WI38 (cell line): ENCODE measurements at regions not wholly inside any gene's neighbourhood (a gene's known extent, or its start where the extent isn't known, plus 50 kb on each side); places are given as distances from the start of the nearest gene placed in this dataset.

Source experiments
- H3K4me3 ChIP-seq: 2 replicates; pipeline ENCODE4 v1.5.1; 2011; ENCODE audit warnings: low read depth, mild to moderate bottlenecking, control low read depth, low read length
- CTCF ChIP-seq: IDR thresholded peaks from 2 replicates; pipeline ENCODE4 v1.5.1; 2012; ENCODE audit warnings: low read depth, mild to moderate bottlenecking, control low read depth, low read length

DNA sequence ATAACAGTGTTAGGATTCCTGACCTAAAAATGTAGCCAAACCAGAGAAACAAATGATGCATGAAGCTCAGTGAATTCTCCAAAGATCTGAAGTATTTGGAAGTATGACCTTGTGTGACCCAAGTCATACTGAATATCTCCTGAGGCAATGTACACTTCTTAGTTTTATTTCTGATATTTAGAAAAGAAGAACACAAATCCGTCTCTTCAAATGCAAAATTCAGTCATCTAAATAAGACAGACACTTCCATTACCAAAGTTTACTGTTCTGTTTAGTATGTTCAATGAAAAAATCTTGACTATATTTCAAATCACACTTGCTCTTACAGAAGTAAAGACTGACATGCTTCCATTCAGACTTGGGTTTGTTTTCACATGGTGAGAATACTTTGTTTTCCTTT is 495.7 kb downstream of the RIT2 start:
- no peak for TF ChIP-seq CTCF
- no peak overlapping the region for H3K4me3 ChIP-seq

DNA sequence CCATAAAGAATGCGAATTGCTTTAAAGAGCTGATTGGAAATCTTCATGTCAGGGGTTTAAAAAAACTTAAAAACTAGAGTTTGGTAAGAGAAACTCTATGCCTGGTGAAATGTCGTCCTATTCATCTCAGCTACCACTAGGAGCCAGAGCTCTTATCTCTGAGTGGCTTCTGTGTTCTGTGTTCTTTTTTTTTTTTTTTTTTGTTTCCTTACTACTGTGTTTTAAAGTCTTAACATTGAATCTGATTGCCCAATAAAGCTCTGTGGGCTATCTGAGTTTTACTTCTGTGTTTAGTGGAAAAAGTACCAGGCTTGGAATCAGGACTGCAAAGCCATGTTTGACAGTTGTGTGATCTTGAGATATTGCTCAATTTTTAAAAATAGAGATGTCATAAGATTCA is 494.8 kb downstream of the RIT2 start:
- no peak overlapping the region for H3K4me3 ChIP-seq
- no peak for TF ChIP-seq CTCF

GRCh38 chr18:42623935-42624334 is 491.6 kb downstream of the RIT2 start:
- TF ChIP-seq CTCF = no peak
- H3K4me3 ChIP-seq = no peak overlapping the region

- no peak for TF ChIP-seq CTCF
- H3K4me3 ChIP-seq = no peak overlapping the region
Observed at GRCh38 chr18:42632801-42633200, 482.7 kb downstream of the RIT2 start.

- TF ChIP-seq CTCF = no peak
- H3K4me3 ChIP-seq = no peak overlapping the region
Observed at GRCh38 chr18:42635378-42636048, 480.0 kb downstream of the RIT2 start.

DNA sequence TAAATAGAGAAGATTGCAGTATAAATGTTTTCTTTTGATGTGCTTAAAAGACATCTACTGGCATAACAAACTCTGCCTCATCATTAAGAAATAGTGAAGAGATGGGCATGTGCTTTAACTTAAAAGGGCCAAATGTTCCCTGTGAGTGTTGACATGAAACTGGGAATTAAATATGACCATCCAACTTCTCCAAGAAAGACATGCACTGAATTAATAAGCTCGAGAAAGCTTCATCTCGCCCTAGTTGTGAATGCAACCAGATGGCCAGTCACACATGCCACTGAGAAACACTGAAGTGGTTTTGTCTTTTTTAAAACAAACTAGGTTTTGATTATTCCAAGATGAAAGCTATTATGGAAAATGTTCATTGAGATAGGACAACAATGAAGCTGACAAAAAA is 479.2 kb downstream of the RIT2 start:
- H3K4me3 ChIP-seq = no peak overlapping the region
- TF ChIP-seq CTCF = no peak

DNA sequence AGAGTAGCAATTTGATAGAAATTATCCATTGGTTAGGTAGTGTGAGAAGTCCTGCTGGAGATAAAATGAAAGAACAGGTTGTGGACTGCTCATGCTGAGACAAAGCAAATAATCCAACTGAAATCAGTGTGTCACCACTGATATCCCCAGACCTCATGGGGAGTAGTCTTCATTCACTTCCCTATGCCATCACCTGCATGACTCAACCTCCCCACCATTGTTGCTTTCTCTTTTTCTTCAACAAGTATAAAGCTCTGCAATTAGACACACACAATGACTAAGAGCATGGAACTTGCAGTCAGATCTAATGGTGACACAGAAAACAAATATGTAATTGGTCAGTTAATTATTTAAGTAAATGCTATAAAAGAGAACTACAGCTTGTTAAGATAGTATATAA is 475.3 kb downstream of the RIT2 start:
- TF ChIP-seq CTCF = no peak
- H3K4me3 ChIP-seq = no peak overlapping the region
